ENCODE measurements at regions not wholly inside any gene's neighbourhood (a gene's known extent, or its start where the extent isn't known, plus 50 kb on each side); places are given as distances from the start of the nearest gene placed in this dataset.
A peak's percentile ranks its signal among the peaks of the same experiment; 100 is the strongest.

GRCh38 chr6:132961610-132962009 is 147.2 kb downstream of the RPS12 start:
- Histone ChIP-seq H4K20me1 (ENCODE audit: insufficient read depth, low read length) (no peaks in the 10 kb centered on the region), H3K9ac (ENCODE audit: low read length) (no peak overlapping the region), H2AFZ (ENCODE audit: low read length) (no peak overlapping the region), H3K4me2 (ENCODE audit: low read depth, low read length) (no peak overlapping the region), H3K27ac (ENCODE audit: low read length) (no peak overlapping the region), H3K4me1 (ENCODE audit: low read length) (peaks cover 28% of the 10 kb centered on the region), H3K27me3 (replicated peaks; ENCODE audit: insufficient read depth, low read length) (no peaks in the 10 kb centered on the region), H3K79me2 (ENCODE audit: low read length) (no peaks in the 10 kb centered on the region), H3K4me3 (ENCODE audit: low read length) (no peak overlapping the region), H3F3A (ENCODE audit: insufficient read depth, low read length) (peaks cover 9% of the 10 kb centered on the region; the same call in 1 of the 2 replicates), H3K9me3 (replicated peaks; ENCODE audit: insufficient read depth, low read length) (no peaks in the 10 kb centered on the region), H3K36me3 (replicated peaks; ENCODE audit: insufficient read depth, low read length) (no peaks in the 10 kb centered on the region), H3K9me2 (replicated peaks; ENCODE audit: insufficient read depth, low read length) (no peaks in the 10 kb centered on the region)
- TF ChIP-seq CTCF (IDR thresholded peaks at IDR 0.05; ENCODE audit: low read length) (peak; percentile 20), EZH2 (optimal IDR thresholded peaks at IDR 0.05; ENCODE audit: low read depth, low read length) (no peak), EZH2phosphoT487 (IDR thresholded peaks at IDR 0.05; ENCODE audit: low read length) (no peak)
- no peak for DNase-seq

DNA sequence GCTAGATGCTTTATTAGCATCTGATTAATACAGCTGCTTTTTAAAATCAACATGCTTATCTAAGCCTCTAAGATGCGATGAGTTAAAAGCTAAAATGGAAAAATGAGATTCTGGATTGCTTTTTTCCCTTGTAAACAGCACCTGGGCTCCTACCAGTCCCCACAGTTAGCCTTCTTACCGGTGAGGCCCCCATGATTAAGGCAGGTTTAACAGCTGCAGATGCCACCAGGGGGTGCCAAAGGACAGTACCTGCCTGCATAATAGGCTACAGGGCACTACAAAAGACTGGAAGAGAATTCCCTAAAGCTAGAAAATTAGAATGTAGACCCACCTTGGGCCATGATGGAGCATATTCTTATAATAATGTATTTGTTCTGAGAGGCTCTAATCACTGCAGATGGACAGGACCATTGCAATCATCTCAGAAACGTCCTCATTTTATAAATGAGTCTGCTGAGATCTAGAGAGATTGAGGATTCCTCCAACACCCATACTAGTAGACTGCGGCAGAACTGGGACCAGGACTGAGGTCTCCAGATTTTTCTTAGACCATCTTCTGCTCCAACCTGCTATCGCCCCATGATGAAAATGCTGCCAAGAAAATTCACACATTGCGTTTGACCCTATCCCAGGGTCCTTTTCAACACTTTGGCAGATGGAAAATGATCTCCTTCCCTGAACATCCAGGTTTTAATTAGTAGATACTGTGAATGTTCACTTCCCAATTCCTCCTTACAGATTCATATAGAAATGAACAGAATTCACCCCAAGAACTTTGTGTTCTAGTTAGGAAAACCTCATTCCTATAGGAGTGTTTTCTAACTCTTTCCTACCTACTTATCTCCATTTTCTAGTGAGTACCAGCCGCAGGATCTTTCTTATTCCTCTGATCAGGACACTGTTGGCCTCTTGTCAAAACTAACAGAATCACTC is 148.8 kb downstream of the RPS12 start:
- DNase-seq, result peak; percentile 69
- no peak overlapping the region for H3K4me2 ChIP-seq (ENCODE audit: low read depth, low read length)
- H3K79me2 ChIP-seq (ENCODE audit: low read length), result no peaks in the 10 kb centered on the region

DNA sequence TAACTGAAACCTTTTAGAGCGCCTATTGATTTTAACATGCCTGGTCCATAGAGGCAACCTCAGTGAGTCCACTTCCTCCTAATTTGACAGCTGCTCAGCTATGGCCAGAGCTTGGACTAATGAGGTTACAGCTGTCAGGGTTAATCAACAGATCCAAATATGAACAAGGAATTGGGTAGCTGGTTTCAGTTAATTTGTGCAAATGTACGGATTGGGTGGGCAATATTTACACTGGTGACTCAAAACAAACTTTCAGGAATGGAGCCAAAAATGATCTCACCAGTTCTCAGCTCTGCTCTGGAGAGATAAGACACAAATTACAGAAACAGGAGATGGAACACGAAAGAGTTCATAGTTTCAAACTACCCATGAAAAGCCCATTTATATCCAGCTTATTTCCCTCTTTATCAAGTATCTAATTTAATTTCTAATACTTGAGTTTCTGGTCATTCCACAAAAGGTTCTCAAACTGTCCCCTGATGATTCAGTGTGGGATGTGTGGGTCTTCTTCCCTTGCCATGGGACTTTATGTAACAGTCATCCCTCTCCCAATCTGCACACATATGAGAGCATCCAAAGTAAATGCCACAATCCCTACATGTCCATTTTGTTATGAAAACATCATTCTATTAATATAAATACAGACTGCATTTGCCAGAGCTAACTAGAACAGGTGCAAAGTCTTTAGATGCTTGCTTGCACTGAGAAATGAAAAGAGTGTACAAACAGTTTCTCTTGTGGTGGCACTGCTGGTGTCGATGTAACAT is 149.9 kb downstream of the RPS12 start:
- H3K9ac ChIP-seq (ENCODE audit: low read length), result no peak overlapping the region
- peaks cover 9% of the 10 kb centered on the region; the same call in 1 of the 2 replicates for H3F3A ChIP-seq (ENCODE audit: insufficient read depth, low read length)
- peak overlapping the region; percentile 15; the same call in 1 of the 2 replicates for H3K4me2 ChIP-seq (ENCODE audit: low read depth, low read length)
- no peaks in the 10 kb centered on the region for H3K36me3 ChIP-seq (replicated peaks; ENCODE audit: insufficient read depth, low read length)
- peak overlapping the region; percentile 9; the same call in 1 of the 2 replicates for H3K27ac ChIP-seq (ENCODE audit: low read length)
- H3K79me2 ChIP-seq (ENCODE audit: low read length), result no peaks in the 10 kb centered on the region
- TF ChIP-seq CTCF (IDR thresholded peaks at IDR 0.05; ENCODE audit: low read length), result no peak
- no peak for TF ChIP-seq EZH2 (optimal IDR thresholded peaks at IDR 0.05; ENCODE audit: low read depth, low read length)
- no peak for TF ChIP-seq EZH2phosphoT487 (IDR thresholded peaks at IDR 0.05; ENCODE audit: low read length)
- H3K9me3 ChIP-seq (replicated peaks; ENCODE audit: insufficient read depth, low read length), result no peaks in the 10 kb centered on the region
- H3K4me3 ChIP-seq (ENCODE audit: low read length), result no peak overlapping the region
- H3K4me1 ChIP-seq (ENCODE audit: low read length), result peaks cover 46% of the 10 kb centered on the region
- DNase-seq, result peak; percentile 38
- H3K9me2 ChIP-seq (replicated peaks; ENCODE audit: insufficient read depth, low read length), result no peaks in the 10 kb centered on the region
- H3K27me3 ChIP-seq (replicated peaks; ENCODE audit: insufficient read depth, low read length), result no peaks in the 10 kb centered on the region
- H4K20me1 ChIP-seq (ENCODE audit: insufficient read depth, low read length), result no peaks in the 10 kb centered on the region
- H2AFZ ChIP-seq (ENCODE audit: low read length), result no peak overlapping the region

More for the DNA sequence above, 148.8 kb downstream of the RPS12 start:
- Histone ChIP-seq H3K27ac (ENCODE audit: low read length) (no peak overlapping the region), H3K9me2 (replicated peaks; ENCODE audit: insufficient read depth, low read length) (no peaks in the 10 kb centered on the region), H3K4me1 (ENCODE audit: low read length) (peaks cover 41% of the 10 kb centered on the region), H2AFZ (ENCODE audit: low read length) (no peak overlapping the region), H3K9ac (ENCODE audit: low read length) (no peak overlapping the region), H4K20me1 (ENCODE audit: insufficient read depth, low read length) (no peaks in the 10 kb centered on the region), H3K4me3 (ENCODE audit: low read length) (no peak overlapping the region), H3F3A (ENCODE audit: insufficient read depth, low read length) (peaks cover 9% of the 10 kb centered on the region; the same call in 1 of the 2 replicates), H3K9me3 (replicated peaks; ENCODE audit: insufficient read depth, low read length) (no peaks in the 10 kb centered on the region), H3K36me3 (replicated peaks; ENCODE audit: insufficient read depth, low read length) (no peaks in the 10 kb centered on the region), H3K27me3 (replicated peaks; ENCODE audit: insufficient read depth, low read length) (no peaks in the 10 kb centered on the region)
- TF ChIP-seq EZH2 (optimal IDR thresholded peaks at IDR 0.05; ENCODE audit: low read depth, low read length), result no peak
- TF ChIP-seq CTCF (IDR thresholded peaks at IDR 0.05; ENCODE audit: low read length), result peak; percentile 83
